ENCODE measurements at regions not wholly inside any gene's neighbourhood (a gene's known extent, or its start where the extent isn't known, plus 50 kb on each side); places are given as distances from the start of the nearest gene placed in this dataset.

- no peaks in the 10 kb centered on the region for H3K27me3 ChIP-seq
- no peaks in the 10 kb centered on the region for H3K36me3 ChIP-seq (replicated peaks in 1 of 2; ENCODE audit: insufficient read depth in 1 of 2, low read depth in 2 of 2)
- WGBS, 2 donors = 65 to 77% methylated on average over 10 of the region's 10 CpGs
- no peak overlapping the region for H3K4me3 ChIP-seq
- DNase-seq (no peak), ATAC-seq (no peak)
- TF ChIP-seq CTCF (IDR thresholded peaks at IDR 0.05) (no peak), POLR2A (IDR thresholded peaks at IDR 0.05) (no peak)
- no peaks in the 10 kb centered on the region for H3K4me1 ChIP-seq
- no peaks in the 10 kb centered on the region for H3K9me3 ChIP-seq
- intact Hi-C loops (cut with DNase I) = no loop called here
- no peak overlapping the region for H3K27ac ChIP-seq
These were observed 251.6 kb downstream of the ETS1 start for GRCh38 chr11:128335729-128336128.

GRCh38 chr11:128334311-128335044 lies 252.9 kb downstream of the ETS1 start:
- Histone ChIP-seq H3K4me3 (no peak overlapping the region), H3K27me3 (no peaks in the 10 kb centered on the region), H3K4me1 (no peaks in the 10 kb centered on the region), H3K9me3 (no peaks in the 10 kb centered on the region), H3K36me3 (replicated peaks in 1 of 2; ENCODE audit: insufficient read depth in 1 of 2, low read depth in 2 of 2) (no peaks in the 10 kb centered on the region), H3K27ac (peak overlapping the region in 1 of 4 donors; percentile 23)
- DNase-seq (peak in 2 of 4 donors; percentile 12 to 14), ATAC-seq (peak; percentile 40)
- intact Hi-C loops (cut with DNase I) = no loop called here
- TF ChIP-seq POLR2A (IDR thresholded peaks at IDR 0.05) (no peak), CTCF (IDR thresholded peaks at IDR 0.05) (no peak)
- WGBS, 2 donors = 58 to 68% methylated on average over 11 to 12 of the region's 12 CpGs

GRCh38 chr11:128331317-128331716 lies 256.0 kb downstream of the ETS1 start:
- Histone ChIP-seq H3K4me1 (no peaks in the 10 kb centered on the region), H3K9me3 (no peaks in the 10 kb centered on the region), H3K27me3 (no peaks in the 10 kb centered on the region), H3K27ac (no peak overlapping the region), H3K4me3 (no peak overlapping the region), H3K36me3 (replicated peaks in 1 of 2; ENCODE audit: insufficient read depth in 1 of 2, low read depth in 2 of 2) (no peaks in the 10 kb centered on the region)
- intact Hi-C loops (cut with DNase I) = no loop called here
- WGBS, 2 donors = 56 to 62% methylated on average over 3 of the region's 3 CpGs
- ATAC-seq (no peak), DNase-seq (no peak)
- no peak for TF ChIP-seq POLR2A (IDR thresholded peaks at IDR 0.05)
- no peak for TF ChIP-seq CTCF (IDR thresholded peaks at IDR 0.05)

GRCh38 chr11:128330203-128330602 lies 257.2 kb downstream of the ETS1 start:
- Histone ChIP-seq H3K4me3 (no peak overlapping the region), H3K27me3 (no peaks in the 10 kb centered on the region), H3K4me1 (no peaks in the 10 kb centered on the region), H3K36me3 (replicated peaks in 1 of 2; ENCODE audit: insufficient read depth in 1 of 2, low read depth in 2 of 2) (no peaks in the 10 kb centered on the region), H3K27ac (no peak overlapping the region), H3K9me3 (no peaks in the 10 kb centered on the region)
- no peak for TF ChIP-seq POLR2A (IDR thresholded peaks at IDR 0.05)
- no peak for TF ChIP-seq CTCF (IDR thresholded peaks at IDR 0.05)
- DNase-seq (no peak), ATAC-seq (no peak)
- 86 to 100% methylated on average over 2 of the region's 2 CpGs for WGBS, 2 donors
- intact Hi-C loops (cut with DNase I) = no loop called here

GRCh38 chr11:128328955-128329551 lies 258.3 kb downstream of the ETS1 start:
- intact Hi-C loops (cut with DNase I) = no loop called here
- Histone ChIP-seq H3K36me3 (replicated peaks in 1 of 2; ENCODE audit: insufficient read depth in 1 of 2, low read depth in 2 of 2) (no peaks in the 10 kb centered on the region), H3K27me3 (no peaks in the 10 kb centered on the region), H3K9me3 (no peaks in the 10 kb centered on the region), H3K27ac (no peak overlapping the region), H3K4me1 (no peaks in the 10 kb centered on the region), H3K4me3 (no peak overlapping the region)
- ATAC-seq = peak; percentile 48
- no peak for TF ChIP-seq POLR2A (IDR thresholded peaks at IDR 0.05)
- TF ChIP-seq CTCF (IDR thresholded peaks at IDR 0.05) = no peak
- DNase-seq = no peak
- 39 to 51% methylated on average over 9 of the region's 9 CpGs for WGBS, 2 donors

Measured in body of pancreas (tissue), 4 donors.